ENCODE measurements at regions not wholly inside any gene's neighbourhood (a gene's known extent, or its start where the extent isn't known, plus 50 kb on each side); places are given as distances from the start of the nearest gene placed in this dataset.

- DNase-seq (ENCODE audit: low spot score in 2 of 2, unreplicated experiment in 2 of 2), result no peak
- Mint-ChIP-seq H3K27ac (no peak overlapping the region), H3K27me3 (ENCODE audit: low read depth) (no peaks in the 10 kb centered on the region), H3K36me3 (no peaks in the 10 kb centered on the region), H3K9me3 (no peaks in the 10 kb centered on the region), H3K4me3 (no peak overlapping the region), H3K4me1 (peaks cover 5% of the 10 kb centered on the region)
- TF ChIP-seq CTCF (IDR thresholded peaks at IDR 0.05; ENCODE audit: unreplicated experiment), result no peak
Measured at GRCh38 chr3:20810555-20810954, 624.5 kb upstream of the SGO1 start.

- no peak for DNase-seq (ENCODE audit: low spot score in 2 of 2, unreplicated experiment in 2 of 2)
- Mint-ChIP-seq H3K9me3 (peaks cover 3% of the 10 kb centered on the region), H3K4me1 (peaks cover 5% of the 10 kb centered on the region), H3K36me3 (no peaks in the 10 kb centered on the region), H3K4me3 (no peak overlapping the region), H3K27me3 (ENCODE audit: low read depth) (no peaks in the 10 kb centered on the region), H3K27ac (no peak overlapping the region)
- no peak for TF ChIP-seq CTCF (IDR thresholded peaks at IDR 0.05; ENCODE audit: unreplicated experiment)
Measured at GRCh38 chr3:20809356-20809755, 623.4 kb upstream of the SGO1 start.

GRCh38 chr3:20808864-20809263 lies 622.9 kb upstream of the SGO1 start:
- H3K27ac Mint-ChIP-seq, result no peak overlapping the region
- H3K4me1 Mint-ChIP-seq, result peaks cover 5% of the 10 kb centered on the region
- no peaks in the 10 kb centered on the region for H3K27me3 Mint-ChIP-seq (ENCODE audit: low read depth)
- H3K9me3 Mint-ChIP-seq, result peaks cover 8% of the 10 kb centered on the region
- H3K4me3 Mint-ChIP-seq, result no peak overlapping the region
- H3K36me3 Mint-ChIP-seq, result no peaks in the 10 kb centered on the region
- no peak for TF ChIP-seq CTCF (IDR thresholded peaks at IDR 0.05; ENCODE audit: unreplicated experiment)
- DNase-seq (ENCODE audit: low spot score in 2 of 2, unreplicated experiment in 2 of 2), result no peak

- Mint-ChIP-seq H3K4me1 (no peaks in the 10 kb centered on the region), H3K4me3 (no peak overlapping the region), H3K27me3 (ENCODE audit: low read depth) (no peaks in the 10 kb centered on the region), H3K9me3 (peaks cover 30% of the 10 kb centered on the region), H3K36me3 (no peaks in the 10 kb centered on the region), H3K27ac (no peak overlapping the region)
- TF ChIP-seq CTCF (IDR thresholded peaks at IDR 0.05; ENCODE audit: unreplicated experiment), result no peak
- no peak for DNase-seq (ENCODE audit: low spot score in 2 of 2, unreplicated experiment in 2 of 2)
Measured at GRCh38 chr3:20798666-20799065, 612.7 kb upstream of the SGO1 start.

GRCh38 chr3:20787005-20787404 lies 601.0 kb upstream of the SGO1 start:
- Mint-ChIP-seq H3K27me3 (ENCODE audit: low read depth) (no peaks in the 10 kb centered on the region), H3K4me1 (peaks cover 3% of the 10 kb centered on the region), H3K27ac (no peak overlapping the region), H3K9me3 (peaks cover 38% of the 10 kb centered on the region), H3K36me3 (peaks cover 7% of the 10 kb centered on the region), H3K4me3 (no peak overlapping the region)
- no peak for DNase-seq (ENCODE audit: low spot score in 2 of 2, unreplicated experiment in 2 of 2)
- no peak for TF ChIP-seq CTCF (IDR thresholded peaks at IDR 0.05; ENCODE audit: unreplicated experiment)

- no peak for DNase-seq (ENCODE audit: low spot score in 2 of 2, unreplicated experiment in 2 of 2)
- no peak for TF ChIP-seq CTCF (IDR thresholded peaks at IDR 0.05; ENCODE audit: unreplicated experiment)
- Mint-ChIP-seq H3K27me3 (ENCODE audit: low read depth) (no peaks in the 10 kb centered on the region), H3K4me3 (no peak overlapping the region), H3K9me3 (peaks cover 17% of the 10 kb centered on the region), H3K36me3 (no peaks in the 10 kb centered on the region), H3K4me1 (no peaks in the 10 kb centered on the region), H3K27ac (no peak overlapping the region)
Measured at GRCh38 chr3:20776692-20777091, 590.7 kb upstream of the SGO1 start.

All from mesothelial cell of epicardium (in vitro differentiated cells).